ENCODE measurements at regions not wholly inside any gene's neighbourhood (a gene's known extent, or its start where the extent isn't known, plus 50 kb on each side); places are given as distances from the start of the nearest gene placed in this dataset.

- no peak for DNase-seq
Observed at GRCh38 chr2:122357998-122358397, 602.5 kb downstream of the TSN start.

GRCh38 chr2:122358729-122359128, 603.3 kb downstream of the TSN start:
- no peak for DNase-seq

GRCh38 chr2:122363885-122364284, 608.4 kb downstream of the TSN start:
- no peak for DNase-seq

- DNase-seq: no peak
Observed at GRCh38 chr2:122366427-122366826, 611.0 kb downstream of the TSN start.

GRCh38 chr2:122366969-122367645, 611.7 kb downstream of the TSN start:
- DNase-seq: no peak

GRCh38 chr2:122367646-122368010, 612.2 kb downstream of the TSN start:
- no peak for DNase-seq

- DNase-seq: no peak
Observed at GRCh38 chr2:122368576-122369243, 613.3 kb downstream of the TSN start.

GRCh38 chr2:122378521-122378920, 623.1 kb downstream of the TSN start:
- DNase-seq: no peak

- DNase-seq: no peak
Observed at GRCh38 chr2:122384768-122385333, 629.4 kb downstream of the TSN start.

- no peak for DNase-seq
Observed at GRCh38 chr2:122388208-122388607, 632.8 kb downstream of the TSN start.

GRCh38 chr2:122389694-122390093, 634.2 kb downstream of the TSN start:
- no peak for DNase-seq

GRCh38 chr2:122390406-122390805, 635.0 kb downstream of the TSN start:
- DNase-seq: no peak

GRCh38 chr2:122391726-122392125, 636.3 kb downstream of the TSN start:
- DNase-seq: no peak

- DNase-seq: no peak
Observed at GRCh38 chr2:122395687-122396086, 640.2 kb downstream of the TSN start.

GRCh38 chr2:122411231-122411630, 655.8 kb downstream of the TSN start:
- no peak for DNase-seq

- DNase-seq: no peak
Observed at GRCh38 chr2:122412360-122412759, 656.9 kb downstream of the TSN start.

- no peak for DNase-seq
Observed at GRCh38 chr2:122414902-122415301, 659.5 kb downstream of the TSN start.

- DNase-seq: no peak
Observed at GRCh38 chr2:122417114-122417513, 661.7 kb downstream of the TSN start.

GRCh38 chr2:122421775-122422174, 666.3 kb downstream of the TSN start:
- no peak for DNase-seq

- DNase-seq: no peak
Observed at GRCh38 chr2:122422384-122422991, 667.0 kb downstream of the TSN start.

GRCh38 chr2:122423934-122424333, 668.5 kb downstream of the TSN start:
- no peak for DNase-seq

- DNase-seq: no peak
Observed at GRCh38 chr2:122433123-122433754, 677.8 kb downstream of the TSN start.

GRCh38 chr2:122445003-122445402, 689.6 kb downstream of the TSN start:
- DNase-seq: no peak

- DNase-seq: no peak
Observed at GRCh38 chr2:122446761-122447160, 691.3 kb downstream of the TSN start.

Data from activated CD4-positive, alpha-beta T cell treated with anti-CD3 and anti-CD28 coated beads, Interleukin-10, Interleukin-2, amounts not matched to agents 100 ng/mL and 50 ng/mL, durations not matched to agents 16 hours and 8 hours (primary cell).